Caco-2 (cell line): ENCODE measurements at regions not wholly inside any gene's neighbourhood (a gene's known extent, or its start where the extent isn't known, plus 50 kb on each side); places are given as distances from the start of the nearest gene placed in this dataset.

ENCODE experiments used
- BruUV-seq: library from RNA; stranded (reverse); fragments of 400-500 nt; replicated peaks from 2 replicates; lab custom pipeline; 2021; lab: Mats Ljungman, UMichigan
- CTCF ChIA-PET: fragments of 300-600 bp; sonication (Branson Sonifier 250); formaldehyde crosslinking; loops from one replicate; lab custom pipeline; 2022; ENCODE audit warnings: antibody characterized with exemption; lab: Charles Lee
- POLR2A ChIA-PET: fragments of 300-600 bp; sonication (Branson Sonifier 250); formaldehyde crosslinking; loops from one replicate; lab custom pipeline; 2022; ENCODE audit warnings: antibody characterized with exemption; lab: Charles Lee
- DNase-seq, 2 experiments: peaks; one replicate each; pipeline versions ENCODE4 v3.0.0 to v3.0.0-alpha.2; 2020 to 2022
- H3K27me3 ChIP-seq: replicated peaks from 2 replicates; pipeline ENCODE4 v1.6.0; 2011; ENCODE audit warnings: low read length; ENCODE audit not compliant: control insufficient read depth, insufficient read depth
- H3K36me3 ChIP-seq: 2 replicates; pipeline ENCODE4 v1.5.1; 2011; ENCODE audit warnings: low read length; ENCODE audit not compliant: control insufficient read depth, insufficient read depth
- H3K4me1 ChIP-seq: fragments of 250-450 bp; sonication (Bioruptor Pico); 2 replicates; pipeline ENCODE4 v1.5.1; 2020; ENCODE audit warnings: mild to moderate bottlenecking
- H3K4me3 ChIP-seq: 2 replicates; pipeline ENCODE4 v1.5.1; 2011; ENCODE audit warnings: low read depth, mild to moderate bottlenecking, control low read depth, low read length
- H3K9me3 ChIP-seq: fragments of 250-450 bp; sonication (Bioruptor Pico); 2 replicates; pipeline ENCODE4 v1.5.1; 2020; ENCODE audit warnings: mild to moderate bottlenecking, moderate library complexity
- H3K27ac Mint-ChIP-seq: one replicate; pipeline ENCODE4 v1.8.0; 2022; ENCODE audit warnings: mixed read lengths; ENCODE audit not compliant: unreplicated experiment
- H3K27me3 Mint-ChIP-seq: one replicate; pipeline ENCODE4 v1.8.0; 2022; ENCODE audit warnings: mixed read lengths; ENCODE audit not compliant: insufficient read depth, unreplicated experiment
- H3K36me3 Mint-ChIP-seq: one replicate; pipeline ENCODE4 v1.8.0; 2022; ENCODE audit warnings: mild to moderate bottlenecking, mixed read lengths; ENCODE audit not compliant: insufficient read depth, unreplicated experiment
- H3K4me1 Mint-ChIP-seq: one replicate; pipeline ENCODE4 v1.8.0; 2022; ENCODE audit warnings: low read depth, mixed read lengths; ENCODE audit not compliant: unreplicated experiment
- H3K4me3 Mint-ChIP-seq: one replicate; pipeline ENCODE4 v1.8.0; 2022; ENCODE audit warnings: mild to moderate bottlenecking, moderate library complexity, mixed read lengths; ENCODE audit not compliant: unreplicated experiment
- H3K9me3 Mint-ChIP-seq: one replicate; pipeline ENCODE4 v1.8.0; 2022; ENCODE audit warnings: mixed read lengths; ENCODE audit not compliant: unreplicated experiment
- intact Hi-C: fragments of 100-400 bp; cut with micrococcal nuclease; formaldehyde crosslinking; loops from one replicate; pipeline ENCODE4 v1.10.0; 2022; ENCODE audit not compliant: unreplicated experiment
- TF ChIP-seq, protein P1 (sequence below), 2 experiments: fragments of 200-600 bp in 1 of 2; IDR thresholded peaks; 1 replicate in 1 of 2; 2 replicates in 1 of 2; pipeline versions ENCODE4 v1.5.1 to v1.8.0; 2011 to 2022; ENCODE audit warnings: antibody characterized with exemption in 1 of 2, control low read depth in 1 of 2, inconsistent platforms in 1 of 2, low read depth in 1 of 2, low read length in 1 of 2, mild to moderate bottlenecking in 1 of 2, moderate library complexity in 1 of 2; ENCODE audit not compliant: insufficient read depth in 1 of 2, severe bottlenecking in 1 of 2, unreplicated experiment in 1 of 2

- CTCF ChIA-PET: no interaction called here
- Mint-ChIP-seq H3K27ac (no peak overlapping the region), H3K9me3 (peaks cover 18% of the 10 kb centered on the region), H3K36me3 (no peaks in the 10 kb centered on the region), H3K4me3 (no peak overlapping the region), H3K27me3 (no peaks in the 10 kb centered on the region), H3K4me1 (peaks cover 11% of the 10 kb centered on the region)
- Histone ChIP-seq H3K36me3 (no peaks in the 10 kb centered on the region), H3K9me3 (no peaks in the 10 kb centered on the region), H3K27me3 (no peaks in the 10 kb centered on the region), H3K4me1 (peaks cover 10% of the 10 kb centered on the region; the same call in 1 of the 2 replicates), H3K4me3 (no peak overlapping the region)
- POLR2A ChIA-PET: no interaction called here
- TF ChIP-seq, protein P1, sequence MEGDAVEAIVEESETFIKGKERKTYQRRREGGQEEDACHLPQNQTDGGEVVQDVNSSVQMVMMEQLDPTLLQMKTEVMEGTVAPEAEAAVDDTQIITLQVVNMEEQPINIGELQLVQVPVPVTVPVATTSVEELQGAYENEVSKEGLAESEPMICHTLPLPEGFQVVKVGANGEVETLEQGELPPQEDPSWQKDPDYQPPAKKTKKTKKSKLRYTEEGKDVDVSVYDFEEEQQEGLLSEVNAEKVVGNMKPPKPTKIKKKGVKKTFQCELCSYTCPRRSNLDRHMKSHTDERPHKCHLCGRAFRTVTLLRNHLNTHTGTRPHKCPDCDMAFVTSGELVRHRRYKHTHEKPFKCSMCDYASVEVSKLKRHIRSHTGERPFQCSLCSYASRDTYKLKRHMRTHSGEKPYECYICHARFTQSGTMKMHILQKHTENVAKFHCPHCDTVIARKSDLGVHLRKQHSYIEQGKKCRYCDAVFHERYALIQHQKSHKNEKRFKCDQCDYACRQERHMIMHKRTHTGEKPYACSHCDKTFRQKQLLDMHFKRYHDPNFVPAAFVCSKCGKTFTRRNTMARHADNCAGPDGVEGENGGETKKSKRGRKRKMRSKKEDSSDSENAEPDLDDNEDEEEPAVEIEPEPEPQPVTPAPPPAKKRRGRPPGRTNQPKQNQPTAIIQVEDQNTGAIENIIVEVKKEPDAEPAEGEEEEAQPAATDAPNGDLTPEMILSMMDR (IDR thresholded peaks at IDR 0.05; ENCODE audit: insufficient read depth in 1 of 2, low read depth in 1 of 2, low read length in 1 of 2, severe bottlenecking in 1 of 2, unreplicated experiment in 1 of 2): no peak
- no peak for DNase-seq
- intact Hi-C loops: no loop called here
- BruUV-seq: no TSS peak
Observed at GRCh38 chr5:117189784-117190183, 615.2 kb upstream of the SEMA6A start.

DNA sequence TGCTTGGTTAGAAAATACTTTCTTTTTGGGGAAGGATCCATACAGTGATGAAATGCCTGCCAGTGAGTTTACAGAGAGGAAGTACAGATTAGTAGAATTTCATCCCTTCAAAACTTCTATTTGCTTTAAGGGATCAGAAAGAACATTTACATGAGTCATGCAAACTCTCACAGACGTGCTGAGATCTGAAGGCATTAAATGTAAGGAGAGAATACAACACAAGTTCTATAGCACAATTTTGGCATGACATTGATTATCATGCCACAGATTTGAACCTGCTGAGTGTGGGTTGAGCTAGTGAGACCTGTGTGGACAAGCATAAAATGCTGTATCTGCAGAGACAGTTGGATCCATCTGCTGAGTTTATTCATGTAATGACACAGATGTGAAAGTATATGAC lies 613.6 kb upstream of the SEMA6A start:
- Histone ChIP-seq H3K36me3 (no peaks in the 10 kb centered on the region), H3K4me3 (no peak overlapping the region), H3K9me3 (no peaks in the 10 kb centered on the region), H3K27me3 (no peaks in the 10 kb centered on the region), H3K4me1 (peaks cover 10% of the 10 kb centered on the region; the same call in 1 of the 2 replicates)
- peaks cover 6% of the 10 kb centered on the region for H3K9me3 Mint-ChIP-seq
- intact Hi-C loops: no loop called here
- TF ChIP-seq, protein P1 (IDR thresholded peaks at IDR 0.05; ENCODE audit: insufficient read depth in 1 of 2, low read depth in 1 of 2, low read length in 1 of 2, severe bottlenecking in 1 of 2, unreplicated experiment in 1 of 2): no peak
- ChIA-PET CTCF (no interaction called here), POLR2A (no interaction called here)
- no TSS peak for BruUV-seq
- DNase-seq: no peak
- H3K27ac Mint-ChIP-seq: no peak overlapping the region
- no peak overlapping the region for H3K4me3 Mint-ChIP-seq
- H3K4me1 Mint-ChIP-seq: peaks cover 11% of the 10 kb centered on the region
- no peaks in the 10 kb centered on the region for H3K36me3 Mint-ChIP-seq
- no peaks in the 10 kb centered on the region for H3K27me3 Mint-ChIP-seq

DNA sequence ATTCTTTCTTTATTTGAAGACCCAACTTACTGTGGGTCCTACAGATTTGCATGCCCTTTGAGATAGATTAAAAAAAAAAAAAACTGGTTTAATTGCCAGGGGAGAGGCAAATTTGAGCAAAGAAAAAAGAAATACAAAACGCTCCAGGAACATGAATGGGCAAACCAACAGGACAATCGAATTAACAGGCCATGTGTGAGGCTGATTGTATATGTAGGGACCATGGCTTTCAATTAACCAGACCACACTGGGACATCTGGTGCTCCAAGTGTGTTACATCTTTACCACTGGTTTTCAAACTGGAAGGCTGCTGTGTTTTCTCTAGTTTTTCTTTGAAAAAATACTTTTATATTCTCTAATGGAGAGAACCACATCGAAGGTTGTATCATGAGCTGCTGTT lies 612.1 kb upstream of the SEMA6A start:
- no peak for DNase-seq
- Mint-ChIP-seq H3K4me1 (no peaks in the 10 kb centered on the region), H3K36me3 (no peaks in the 10 kb centered on the region), H3K4me3 (no peak overlapping the region), H3K27me3 (no peaks in the 10 kb centered on the region), H3K27ac (no peak overlapping the region), H3K9me3 (no peaks in the 10 kb centered on the region)
- no TSS peak for BruUV-seq
- POLR2A ChIA-PET: no interaction called here
- no peaks in the 10 kb centered on the region for H3K9me3 ChIP-seq
- H3K27me3 ChIP-seq: no peaks in the 10 kb centered on the region
- CTCF ChIA-PET: no interaction called here
- no peak overlapping the region for H3K4me3 ChIP-seq
- H3K36me3 ChIP-seq: no peaks in the 10 kb centered on the region
- TF ChIP-seq, protein P1 (IDR thresholded peaks at IDR 0.05; ENCODE audit: insufficient read depth in 1 of 2, low read depth in 1 of 2, low read length in 1 of 2, severe bottlenecking in 1 of 2, unreplicated experiment in 1 of 2): no peak
- peaks cover 6% of the 10 kb centered on the region; the same call in 1 of the 2 replicates for H3K4me1 ChIP-seq
- intact Hi-C loops: no loop called here
